IPS-18a (cell line): ENCODE measurements at regions not wholly inside any gene's neighbourhood (a gene's known extent, or its start where the extent isn't known, plus 50 kb on each side); places are given as distances from the start of the nearest gene placed in this dataset.

Experiments used
- H3K27ac ChIP-seq: one replicate; pipeline ENCODE4 v1.5.1; 2013; ENCODE audit warnings: low read length
- H3K27me3 ChIP-seq: one replicate; pipeline ENCODE4 v1.6.1; 2013; ENCODE audit warnings: mild to moderate bottlenecking, low read length; ENCODE audit not compliant: control insufficient read depth, insufficient read depth
- H3K36me3 ChIP-seq: one replicate; pipeline ENCODE4 v1.6.1; 2013; ENCODE audit warnings: low read depth, low read length; ENCODE audit not compliant: control insufficient read depth
- H3K4me1 ChIP-seq: one replicate; pipeline ENCODE4 v1.6.1; 2013; ENCODE audit warnings: low read depth, low read length; ENCODE audit not compliant: control insufficient read depth
- H3K4me3 ChIP-seq: one replicate; pipeline ENCODE4 v1.5.1; 2013; ENCODE audit warnings: low read length
- H3K9ac ChIP-seq: one replicate; pipeline ENCODE4 v1.6.1; 2013; ENCODE audit warnings: mild to moderate bottlenecking, low read length, moderate library complexity
- H3K9me3 ChIP-seq: one replicate; pipeline ENCODE4 v1.6.1; 2013; ENCODE audit warnings: low read depth, low read length; ENCODE audit not compliant: control insufficient read depth

DNA sequence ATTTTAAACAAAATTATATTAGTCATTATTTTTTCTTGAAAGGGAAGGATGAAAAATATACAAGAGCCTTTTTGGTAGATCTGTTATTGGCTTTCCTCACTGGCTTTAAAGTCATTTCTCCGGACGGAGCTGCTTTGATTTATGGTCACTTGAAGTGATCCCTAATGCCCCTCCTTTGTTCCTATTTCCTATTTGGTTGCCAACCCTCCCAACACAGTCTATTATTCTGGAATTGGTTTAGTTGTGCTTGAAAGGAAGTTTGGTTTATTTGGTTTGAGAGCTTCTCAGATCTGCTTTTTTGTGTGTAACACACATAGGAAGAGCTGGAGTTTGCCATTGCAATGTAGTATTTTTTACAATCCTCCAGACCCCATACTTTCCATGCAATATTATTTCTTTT lies 347.9 kb downstream of the RFPL4B start:
- H3K27ac ChIP-seq = no peak overlapping the region
- H3K36me3 ChIP-seq = no peaks in the 10 kb centered on the region
- H3K9ac ChIP-seq = no peak overlapping the region
- no peaks in the 10 kb centered on the region for H3K27me3 ChIP-seq
- no peaks in the 10 kb centered on the region for H3K9me3 ChIP-seq
- H3K4me3 ChIP-seq = no peak overlapping the region
- no peaks in the 10 kb centered on the region for H3K4me1 ChIP-seq

DNA sequence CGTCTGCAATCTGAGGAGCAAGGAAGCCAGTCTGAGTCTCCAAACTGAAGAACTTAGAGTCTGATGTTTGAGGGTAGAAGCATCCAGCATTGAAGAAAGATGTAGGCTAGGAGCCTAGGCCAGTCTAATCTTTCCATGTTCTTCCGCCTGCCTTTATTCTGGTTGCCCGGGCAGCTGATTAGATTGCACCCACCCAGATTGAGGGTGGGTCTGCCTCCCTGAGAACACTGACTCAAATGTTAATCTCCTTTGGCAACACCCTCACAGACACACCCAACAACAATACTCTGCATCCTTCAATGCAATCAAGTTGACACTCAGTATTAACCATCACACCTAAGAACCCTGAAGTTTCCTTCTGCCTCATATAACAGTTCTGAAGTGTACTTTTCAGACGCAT lies 350.1 kb downstream of the RFPL4B start:
- H3K9me3 ChIP-seq = no peaks in the 10 kb centered on the region
- H3K4me1 ChIP-seq = no peaks in the 10 kb centered on the region
- no peak overlapping the region for H3K27ac ChIP-seq
- no peak overlapping the region for H3K9ac ChIP-seq
- H3K36me3 ChIP-seq = no peaks in the 10 kb centered on the region
- H3K27me3 ChIP-seq = no peaks in the 10 kb centered on the region
- no peak overlapping the region for H3K4me3 ChIP-seq

GRCh38 chr6:112701201-112701600 lies 354.1 kb downstream of the RFPL4B start:
- Histone ChIP-seq H3K27ac (no peak overlapping the region), H3K9me3 (no peaks in the 10 kb centered on the region), H3K9ac (no peak overlapping the region), H3K36me3 (no peaks in the 10 kb centered on the region), H3K27me3 (no peaks in the 10 kb centered on the region), H3K4me3 (no peak overlapping the region), H3K4me1 (no peaks in the 10 kb centered on the region)

DNA sequence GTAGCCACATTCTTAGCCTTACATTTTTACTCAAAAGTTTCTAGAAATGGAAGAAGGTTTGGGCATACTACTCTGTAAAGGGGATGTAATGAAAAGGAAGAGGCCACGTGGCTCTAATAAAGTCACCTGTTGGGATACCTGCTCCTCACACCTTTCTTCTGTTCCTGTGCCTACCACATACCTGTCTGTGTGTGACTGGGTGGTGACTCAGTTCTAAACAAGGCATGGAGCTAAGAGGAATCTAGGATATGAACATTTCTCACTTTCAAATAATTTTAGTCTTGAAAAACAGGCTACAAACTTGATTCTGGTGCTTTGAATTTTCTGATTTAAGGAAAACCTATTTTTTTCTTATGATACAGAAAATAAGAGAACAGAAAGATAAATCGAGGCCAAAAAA lies 363.6 kb downstream of the RFPL4B start:
- Histone ChIP-seq H3K27me3 (no peaks in the 10 kb centered on the region), H3K4me1 (no peaks in the 10 kb centered on the region), H3K4me3 (no peak overlapping the region), H3K9ac (no peak overlapping the region), H3K27ac (no peak overlapping the region), H3K36me3 (no peaks in the 10 kb centered on the region), H3K9me3 (no peaks in the 10 kb centered on the region)

- H3K27ac ChIP-seq = no peak overlapping the region
- H3K9ac ChIP-seq = no peak overlapping the region
- H3K27me3 ChIP-seq = no peaks in the 10 kb centered on the region
- H3K36me3 ChIP-seq = no peaks in the 10 kb centered on the region
- H3K9me3 ChIP-seq = no peaks in the 10 kb centered on the region
- H3K4me3 ChIP-seq = no peak overlapping the region
- H3K4me1 ChIP-seq = no peaks in the 10 kb centered on the region
These were observed 366.3 kb downstream of the RFPL4B start for GRCh38 chr6:112713402-112713801.

DNA sequence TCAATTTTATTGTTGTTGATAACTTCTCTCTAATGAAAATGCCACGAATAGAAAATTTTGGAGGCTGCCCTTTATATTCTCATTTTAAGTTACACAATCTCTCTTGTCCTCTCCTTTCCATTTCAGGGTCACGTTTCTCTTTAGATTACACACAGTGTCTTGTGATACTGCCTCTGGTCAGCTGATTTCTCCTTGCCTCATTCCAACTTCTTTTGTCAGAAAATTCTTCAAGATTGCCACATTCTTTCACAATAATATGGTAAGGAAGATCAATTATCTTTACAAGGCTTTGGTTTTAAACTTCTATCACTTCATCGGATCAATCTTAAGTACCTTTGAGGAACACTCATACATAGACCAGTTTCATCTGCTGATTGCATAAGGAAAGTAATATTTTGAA lies 370.3 kb downstream of the RFPL4B start:
- H3K36me3 ChIP-seq = no peaks in the 10 kb centered on the region
- H3K9me3 ChIP-seq = no peaks in the 10 kb centered on the region
- no peaks in the 10 kb centered on the region for H3K4me1 ChIP-seq
- no peak overlapping the region for H3K27ac ChIP-seq
- no peak overlapping the region for H3K4me3 ChIP-seq
- H3K27me3 ChIP-seq = no peaks in the 10 kb centered on the region
- H3K9ac ChIP-seq = no peak overlapping the region

GRCh38 chr6:112717856-112718255 lies 370.7 kb downstream of the RFPL4B start:
- Histone ChIP-seq H3K27ac (no peak overlapping the region), H3K9ac (no peak overlapping the region), H3K27me3 (no peaks in the 10 kb centered on the region), H3K9me3 (no peaks in the 10 kb centered on the region), H3K4me3 (no peak overlapping the region), H3K4me1 (no peaks in the 10 kb centered on the region), H3K36me3 (no peaks in the 10 kb centered on the region)

DNA sequence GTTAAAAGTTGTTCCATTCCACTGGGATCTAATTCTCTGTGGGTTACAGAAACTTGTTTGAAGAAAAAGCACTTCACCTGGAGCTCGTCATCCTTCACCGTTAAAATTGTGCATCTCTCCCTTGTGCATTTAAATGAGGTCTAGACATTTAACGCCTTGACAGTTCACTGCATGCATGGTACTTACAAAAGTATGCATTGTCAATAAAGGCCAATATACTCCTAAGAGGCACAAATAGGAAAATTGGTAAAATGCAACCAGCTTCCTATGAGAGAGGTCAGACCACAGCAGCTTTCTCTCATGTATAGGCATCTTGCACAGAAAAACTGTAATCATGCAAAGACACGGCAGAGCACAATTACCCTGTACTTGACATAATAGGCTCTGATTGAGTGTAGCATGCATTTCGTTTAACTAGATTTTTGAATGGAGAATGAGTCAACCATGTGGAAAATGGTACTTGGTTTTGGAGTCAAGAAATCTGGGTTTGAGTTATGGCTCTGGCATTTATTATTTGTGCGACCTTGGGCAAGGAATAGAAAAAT lies 378.5 kb downstream of the RFPL4B start:
- no peaks in the 10 kb centered on the region for H3K27me3 ChIP-seq
- H3K36me3 ChIP-seq = no peaks in the 10 kb centered on the region
- H3K9me3 ChIP-seq = no peaks in the 10 kb centered on the region
- no peak overlapping the region for H3K9ac ChIP-seq
- no peaks in the 10 kb centered on the region for H3K4me1 ChIP-seq
- H3K27ac ChIP-seq = no peak overlapping the region
- H3K4me3 ChIP-seq = no peak overlapping the region

DNA sequence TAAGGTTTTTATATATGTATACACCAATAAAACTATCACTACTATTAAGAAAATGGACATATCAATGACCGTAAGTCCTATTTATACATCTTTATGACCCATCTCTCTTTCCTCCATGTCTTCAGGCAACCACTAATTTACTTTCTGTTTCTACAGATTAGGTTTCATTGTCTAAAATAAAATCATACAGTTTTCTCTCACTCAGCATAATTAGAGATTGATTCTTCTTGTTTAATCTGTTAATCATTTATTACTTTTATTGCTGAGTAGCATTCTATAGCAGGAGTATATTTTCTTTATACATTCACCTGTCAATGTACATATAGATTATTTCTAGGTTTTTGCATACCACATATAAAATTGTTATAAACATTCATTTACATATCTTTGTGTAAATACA lies 388.0 kb downstream of the RFPL4B start:
- H3K27me3 ChIP-seq = no peaks in the 10 kb centered on the region
- H3K4me1 ChIP-seq = no peaks in the 10 kb centered on the region
- H3K27ac ChIP-seq = no peak overlapping the region
- H3K36me3 ChIP-seq = no peaks in the 10 kb centered on the region
- H3K9ac ChIP-seq = no peak overlapping the region
- H3K4me3 ChIP-seq = no peak overlapping the region
- H3K9me3 ChIP-seq = no peaks in the 10 kb centered on the region

- H3K4me3 ChIP-seq = no peak overlapping the region
- no peak overlapping the region for H3K27ac ChIP-seq
- no peaks in the 10 kb centered on the region for H3K36me3 ChIP-seq
These were observed 392.6 kb downstream of the RFPL4B start for GRCh38 chr6:112739766-112740165.

GRCh38 chr6:112743323-112743722 lies 396.2 kb downstream of the RFPL4B start:
- H3K4me1 ChIP-seq = peaks cover 22% of the 10 kb centered on the region
- no peaks in the 10 kb centered on the region for H3K36me3 ChIP-seq
- H3K27ac ChIP-seq = no peak overlapping the region
- H3K9ac ChIP-seq = no peak overlapping the region
- H3K27me3 ChIP-seq = no peaks in the 10 kb centered on the region
- H3K9me3 ChIP-seq = no peaks in the 10 kb centered on the region
- H3K4me3 ChIP-seq = no peak overlapping the region

More at GRCh38 chr6:112739766-112740165, 392.6 kb downstream of the RFPL4B start:
- Histone ChIP-seq H3K9ac (no peak overlapping the region), H3K4me1 (peaks cover 22% of the 10 kb centered on the region), H3K9me3 (no peaks in the 10 kb centered on the region), H3K27me3 (no peaks in the 10 kb centered on the region)

DNA sequence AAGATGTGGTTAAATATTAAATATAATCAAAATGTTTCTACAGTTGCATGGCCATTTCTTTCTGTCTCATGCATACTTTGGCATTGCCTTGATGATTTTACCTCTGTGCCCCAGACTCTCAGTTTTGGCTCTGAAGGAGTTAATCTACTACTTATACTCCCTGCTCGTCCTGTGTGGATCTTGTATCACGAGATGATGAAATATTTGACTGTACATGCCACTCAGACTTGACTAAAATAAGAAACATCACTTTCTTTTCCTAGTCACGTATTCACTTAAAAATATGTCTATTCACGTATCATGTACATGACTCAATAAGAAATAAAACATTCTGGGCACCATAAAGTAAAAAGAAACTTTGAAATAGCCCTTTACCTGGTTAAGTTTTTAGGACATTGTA lies 397.7 kb downstream of the RFPL4B start:
- Histone ChIP-seq H3K4me1 (peaks cover 22% of the 10 kb centered on the region), H3K9me3 (no peaks in the 10 kb centered on the region), H3K36me3 (no peaks in the 10 kb centered on the region), H3K27me3 (no peaks in the 10 kb centered on the region), H3K27ac (no peak overlapping the region), H3K4me3 (no peak overlapping the region), H3K9ac (no peak overlapping the region)
